H1 (cell line): ENCODE measurements at regions not wholly inside any gene's neighbourhood (a gene's known extent, or its start where the extent isn't known, plus 50 kb on each side); places are given as distances from the start of the nearest gene placed in this dataset.

Experiments
- CTCF ChIA-PET: fragments of 300-600 bp; sonication (Branson Sonifier 250); formaldehyde crosslinking; loops from one replicate; lab custom pipeline; 2021; ENCODE audit not compliant: partially characterized antibody; lab: Charles Lee
- POLR2A ChIA-PET: fragments of 300-600 bp; sonication (Branson Sonifier 250); formaldehyde crosslinking; loops from one replicate; lab custom pipeline; 2021; ENCODE audit warnings: inconsistent platforms; ENCODE audit not compliant: partially characterized antibody; lab: Charles Lee
- DNase-seq, 2 experiments: peaks; one replicate each; pipeline versions ENCODE4 v3.0.0 to v3.0.0-alpha.2; 2010 to 2022; ENCODE audit warnings: low spot score in 2 of 2, low read depth in 1 of 2, mixed read lengths in 1 of 2
- FAIRE-seq: peaks from 2 replicates; lab custom pipeline; 2011; peaks lifted over from hg19 to GRCh38; lab: Jason Lieb, UNC
- H2AFZ ChIP-seq: 2 replicates; pipeline ENCODE4 v1.8.1; 2012; ENCODE audit warnings: low read length, inconsistent platforms
- H2AK5ac ChIP-seq: 2 replicates; pipeline ENCODE4 v1.6.1; 2013; ENCODE audit warnings: low read depth, low read length
- H2BK120ac ChIP-seq: replicated peaks from 2 replicates; pipeline ENCODE3; 2013; ENCODE audit warnings: low read depth, low read length, inconsistent platforms
- H2BK12ac ChIP-seq: 2 replicates; pipeline ENCODE4 v1.6.1; 2013; ENCODE audit warnings: low read depth, low read length
- H2BK15ac ChIP-seq: 2 replicates; pipeline ENCODE4 v1.6.1; 2013; ENCODE audit warnings: low read length
- H2BK20ac ChIP-seq: 2 replicates; pipeline ENCODE4 v1.6.1; 2013; ENCODE audit warnings: low read length
- H2BK5ac ChIP-seq: 2 replicates; pipeline ENCODE4 v1.6.1; 2013; ENCODE audit warnings: low read depth, low read length
- H3K14ac ChIP-seq: 2 replicates; pipeline ENCODE4 v1.6.1; 2013; ENCODE audit warnings: inconsistent platforms; ENCODE audit not compliant: insufficient read length
- H3K18ac ChIP-seq: 2 replicates; pipeline ENCODE4 v1.6.1; 2013; ENCODE audit warnings: low read length; ENCODE audit errors: extremely low read depth
- H3K23ac ChIP-seq: 2 replicates; pipeline ENCODE4 v1.6.1; 2013; ENCODE audit warnings: inconsistent platforms; ENCODE audit not compliant: insufficient read length
- H3K23me2 ChIP-seq: 2 replicates; pipeline ENCODE4 v1.6.1; 2013; ENCODE audit warnings: low read depth, low read length
- H3K27ac ChIP-seq: 2 replicates; pipeline ENCODE4 v1.6.1; 2011; ENCODE audit warnings: low read depth, low read length, inconsistent platforms
- H3K27me3 ChIP-seq, 4 experiments: replicated peaks in 1 of 4; 1 replicate in 1 of 4; 2 replicates in 3 of 4; pipeline versions ENCODE4 v1.6.1 to v1.8.1; 2011 to 2013; ENCODE audit warnings: low read length in 3 of 4, mild to moderate bottlenecking in 3 of 4, inconsistent platforms in 2 of 4, mixed read lengths in 2 of 4, moderate library complexity in 1 of 4; ENCODE audit not compliant: control insufficient read depth in 3 of 4, insufficient read depth in 3 of 4; ENCODE audit errors: extremely low read depth in 1 of 4
- H3K36me3 ChIP-seq, 4 experiments: 2 replicates each; pipeline versions ENCODE4 v1.6.1 to v1.8.1; 2011 to 2013; ENCODE audit warnings: mild to moderate bottlenecking in 4 of 4, low read length in 3 of 4, moderate library complexity in 2 of 4, control low read depth in 1 of 4, inconsistent platforms in 1 of 4; ENCODE audit not compliant: insufficient read depth in 4 of 4, control insufficient read depth in 2 of 4
- H3K4ac ChIP-seq: replicated peaks from 2 replicates; pipeline ENCODE3; 2013; ENCODE audit warnings: low read length, low read depth, mixed read lengths, inconsistent platforms; ENCODE audit not compliant: insufficient read length
- H3K4me1 ChIP-seq, 4 experiments: replicated peaks in 1 of 4; 1 replicate in 1 of 4; 2 replicates in 3 of 4; pipeline versions ENCODE4 v1.6.1 to v1.8.1; 2011 to 2013; ENCODE audit warnings: low read length in 3 of 4, inconsistent platforms in 2 of 4, mixed read lengths in 1 of 4; ENCODE audit not compliant: insufficient read depth in 4 of 4, control insufficient read depth in 3 of 4
- H3K4me2 ChIP-seq, 2 experiments: 2 replicates each; pipeline versions ENCODE4 v1.6.1 to v1.8.1; 2011 to 2013; ENCODE audit warnings: low read depth in 2 of 2, low read length in 2 of 2, control low read depth in 1 of 2, inconsistent platforms in 1 of 2, mild to moderate bottlenecking in 1 of 2; ENCODE audit not compliant: insufficient read depth in 1 of 2
- H3K4me3 ChIP-seq, 4 experiments: fragments of 200-600, 300-600 bp in 1 of 4; sonication (generic), shearing (Covaris generic), sonication (Bioruptor Twin) in 1 of 4; 2 replicates each; pipeline versions ENCODE4 v1.5.1 to v1.8.1; 2011 to 2016; ENCODE audit warnings: low read length in 4 of 4, low read depth in 3 of 4, control low read depth in 2 of 4, inconsistent platforms in 2 of 4, mild to moderate bottlenecking in 2 of 4, mixed read lengths in 1 of 4, moderate library complexity in 1 of 4; ENCODE audit not compliant: insufficient read depth in 2 of 4; ENCODE audit errors: extremely low read depth in 1 of 4
- H3K56ac ChIP-seq: replicated peaks from 2 replicates; pipeline ENCODE3; 2013; ENCODE audit warnings: low read depth, mild to moderate bottlenecking, mixed read lengths, low read length, inconsistent platforms; ENCODE audit not compliant: insufficient read length
- H3K79me1 ChIP-seq: 2 replicates; pipeline ENCODE4 v1.6.1; 2013; ENCODE audit warnings: low read depth, low read length, control low read depth
- H3K79me2 ChIP-seq, 2 experiments: 2 replicates each; pipeline versions ENCODE4 v1.6.1 to v1.8.1; 2012 to 2013; ENCODE audit warnings: low read length in 2 of 2, mild to moderate bottlenecking in 2 of 2, inconsistent platforms in 1 of 2; ENCODE audit not compliant: insufficient read depth in 2 of 2, control insufficient read depth in 1 of 2
- H3K9ac ChIP-seq, 4 experiments: replicated peaks in 1 of 4; 1 replicate in 1 of 4; 2 replicates in 3 of 4; pipeline versions ENCODE4 v1.6.1 to v1.8.1; 2011 to 2013; ENCODE audit warnings: low read depth in 3 of 4, low read length in 3 of 4, control low read depth in 2 of 4, mild to moderate bottlenecking in 2 of 4, moderate library complexity in 2 of 4, inconsistent platforms in 1 of 4; ENCODE audit errors: extremely low read depth in 1 of 4
- H3K9me3 ChIP-seq, 2 experiments: 2 replicates each; pipeline versions ENCODE4 v1.6.1 to v1.8.1; 2012 to 2013; ENCODE audit warnings: mild to moderate bottlenecking in 2 of 2, moderate library complexity in 2 of 2, control low read depth in 1 of 2, inconsistent platforms in 1 of 2, low read depth in 1 of 2, low read length in 1 of 2, mixed read lengths in 1 of 2; ENCODE audit not compliant: insufficient read depth in 2 of 2
- H4K20me1 ChIP-seq, 2 experiments: replicated peaks in 1 of 2; 2 replicates each; pipeline versions ENCODE3 to v1.8.1; 2011 to 2013; ENCODE audit warnings: inconsistent platforms in 2 of 2, low read length in 2 of 2, mild to moderate bottlenecking in 1 of 2; ENCODE audit not compliant: insufficient read depth in 2 of 2, control insufficient read depth in 1 of 2
- H4K5ac ChIP-seq: 2 replicates; pipeline ENCODE4 v1.6.1; 2013; ENCODE audit warnings: low read length, low read depth, mixed read lengths, inconsistent platforms; ENCODE audit not compliant: insufficient read length
- H4K8ac ChIP-seq: 2 replicates; pipeline ENCODE4 v1.8.0; 2013; ENCODE audit warnings: mild to moderate bottlenecking, moderate library complexity, low read length, inconsistent platforms; ENCODE audit not compliant: insufficient read depth; ENCODE audit errors: extremely low read depth
- H4K91ac ChIP-seq: replicated peaks from 2 replicates; pipeline ENCODE3; 2013; ENCODE audit warnings: low read length, mixed read lengths, inconsistent platforms; ENCODE audit not compliant: insufficient read length
- BACH1 ChIP-seq: IDR thresholded peaks from 2 replicates; pipeline ENCODE4 v1.6.1; 2012; ENCODE audit warnings: low read length, improper control_type of control experiment
- GABPA ChIP-seq: IDR thresholded peaks from 2 replicates; pipeline ENCODE4 v1.6.1; 2011; ENCODE audit warnings: mild to moderate bottlenecking, low read length, moderate library complexity, borderline replicate concordance; ENCODE audit not compliant: insufficient read depth
- SRF ChIP-seq: IDR thresholded peaks from 2 replicates; pipeline ENCODE4 v1.6.1; 2011; ENCODE audit warnings: mild to moderate bottlenecking, low read depth, low read length, moderate library complexity
- TAF1 ChIP-seq: IDR thresholded peaks from 2 replicates; pipeline ENCODE4 v1.6.1; 2011; ENCODE audit warnings: mild to moderate bottlenecking, low read depth, low read length
- YY1 ChIP-seq: IDR thresholded peaks from 2 replicates; pipeline ENCODE4 v1.6.1; 2011; ENCODE audit warnings: low read depth, mild to moderate bottlenecking, low read length
- WGBS, 2 experiments: shearing (Covaris generic) in 1 of 2; methylation state at CpG; one replicate each; pipeline versions ENCODE4 v1.1.6 to v1.1.7; 2013 to 2015; ENCODE audit warnings: low lambda C conversion rate in 2 of 2, mixed read lengths in 2 of 2, inconsistent platforms in 1 of 2, low coverage in 1 of 2, missing lambda C conversion rate in 1 of 2; ENCODE audit not compliant: insufficient replicate concordance in 2 of 2, insufficient coverage in 1 of 2, insufficient read length in 1 of 2; ENCODE audit errors: extremely low coverage in 1 of 2, missing lambda C conversion rate in 1 of 2; 5-methylcytosine and 5-hydroxymethylcytosine counted together

- no peak overlapping the region for H2AK5ac ChIP-seq
- H3K36me3 ChIP-seq = no peaks in the 10 kb centered on the region
- FAIRE-seq = no peak
- H4K8ac ChIP-seq = no peak overlapping the region
- H3K56ac ChIP-seq = no peak overlapping the region
- ChIA-PET POLR2A (no interaction called here), CTCF (interaction anchor here (1.0 to 1.4 kb wide), 3 partner anchors 27 to 176 kb away, joined by 3 to 4 read pairs (median 4); no protein-coding TSS in a partner anchor)
- no peak overlapping the region for H3K4me2 ChIP-seq
- no peaks in the 10 kb centered on the region for H3K4me1 ChIP-seq
- no peak overlapping the region for H2BK5ac ChIP-seq
- H2BK120ac ChIP-seq = no peak overlapping the region
- H3K27me3 ChIP-seq = no peaks in the 10 kb centered on the region
- H3K23ac ChIP-seq = no peak overlapping the region
- WGBS, 2 experiments = 100% methylated on average over 1 of the region's 1 CpG; no CpG with 5 or more reads in 1 of the 2 experiments
- no peak for DNase-seq
- no peak overlapping the region for H3K18ac ChIP-seq
- H3K9ac ChIP-seq = no peak overlapping the region
- H4K91ac ChIP-seq = no peak overlapping the region
- TF ChIP-seq BACH1 (no peak), YY1 (no peak), TAF1 (no peak), GABPA (no peak), SRF (no peak)
- H2BK15ac ChIP-seq = no peak overlapping the region
- H3K79me2 ChIP-seq = no peaks in the 10 kb centered on the region
- no peaks in the 10 kb centered on the region for H3K79me1 ChIP-seq
- no peaks in the 10 kb centered on the region for H3K23me2 ChIP-seq
- no peak overlapping the region for H2BK12ac ChIP-seq
- H3K4ac ChIP-seq = no peak overlapping the region
- no peaks in the 10 kb centered on the region for H4K20me1 ChIP-seq
- H3K27ac ChIP-seq = no peak overlapping the region
- no peak overlapping the region for H3K4me3 ChIP-seq
- no peak overlapping the region for H2BK20ac ChIP-seq
- no peak overlapping the region for H2AFZ ChIP-seq
- 0 out of 4 replicates have a peak, but pooled peaks cover 0 to 2% of the 10 kb centered on the region in 2 experiments for H3K9me3 ChIP-seq
- H4K5ac ChIP-seq = no peak overlapping the region
- H3K14ac ChIP-seq = no peak overlapping the region
These were observed 1166.0 kb downstream of the UQCRFS1 start for GRCh38 chr19:28046932-28047331.
